Osteocyte (in vitro differentiated cells): ENCODE measurements at regions not wholly inside any gene's neighbourhood (a gene's known extent, or its start where the extent isn't known, plus 50 kb on each side); places are given as distances from the start of the nearest gene placed in this dataset.
"Not testable (repeated sequence)": the region's sequence is repeated elsewhere in the genome, so short reads cannot be mapped to it uniquely, and the experiment has no call there.

Experiments used
- DNase-seq: peaks from one replicate; pipeline ENCODE4 v3.0.0; 2021; ENCODE audit warnings: mixed read lengths; ENCODE audit not compliant: unreplicated experiment; ENCODE audit errors: extremely low spot score
- H3K27ac Mint-ChIP-seq: one replicate; pipeline ENCODE4 v1.8.0; 2021; ENCODE audit warnings: mild to moderate bottlenecking, mixed read lengths; ENCODE audit not compliant: unreplicated experiment
- H3K27me3 Mint-ChIP-seq: one replicate; pipeline ENCODE4 v1.8.0; 2021; ENCODE audit warnings: mixed read lengths; ENCODE audit not compliant: unreplicated experiment
- H3K36me3 Mint-ChIP-seq: one replicate; pipeline ENCODE4 v1.8.0; 2021; ENCODE audit warnings: mixed read lengths; ENCODE audit not compliant: unreplicated experiment
- H3K4me1 Mint-ChIP-seq: one replicate; pipeline ENCODE4 v1.8.0; 2021; ENCODE audit warnings: mixed read lengths; ENCODE audit not compliant: unreplicated experiment
- H3K4me3 Mint-ChIP-seq: one replicate; pipeline ENCODE4 v1.8.0; 2021; ENCODE audit warnings: mild to moderate bottlenecking, moderate library complexity, mixed read lengths; ENCODE audit not compliant: unreplicated experiment
- H3K9me3 Mint-ChIP-seq: one replicate; pipeline ENCODE4 v1.8.0; 2021; ENCODE audit warnings: mixed read lengths; ENCODE audit not compliant: unreplicated experiment
- CTCF ChIP-seq: fragments of 200-600 bp; sonication (generic); IDR thresholded peaks from 2 replicates; pipeline ENCODE4 v1.5.0; 2021; ENCODE audit warnings: antibody characterized with exemption, mild to moderate bottlenecking, moderate library complexity

GRCh38 chr1:191788551-191788950 lies 369.7 kb upstream of the RGS18 start:
- H3K4me3 Mint-ChIP-seq: no peak overlapping the region
- H3K9me3 Mint-ChIP-seq: no peaks in the 10 kb centered on the region
- H3K36me3 Mint-ChIP-seq: no peaks in the 10 kb centered on the region
- no peak for DNase-seq
- H3K27me3 Mint-ChIP-seq: no peaks in the 10 kb centered on the region
- H3K27ac Mint-ChIP-seq: no peak overlapping the region
- H3K4me1 Mint-ChIP-seq: peaks cover 2% of the 10 kb centered on the region
- no peak for TF ChIP-seq CTCF

DNA sequence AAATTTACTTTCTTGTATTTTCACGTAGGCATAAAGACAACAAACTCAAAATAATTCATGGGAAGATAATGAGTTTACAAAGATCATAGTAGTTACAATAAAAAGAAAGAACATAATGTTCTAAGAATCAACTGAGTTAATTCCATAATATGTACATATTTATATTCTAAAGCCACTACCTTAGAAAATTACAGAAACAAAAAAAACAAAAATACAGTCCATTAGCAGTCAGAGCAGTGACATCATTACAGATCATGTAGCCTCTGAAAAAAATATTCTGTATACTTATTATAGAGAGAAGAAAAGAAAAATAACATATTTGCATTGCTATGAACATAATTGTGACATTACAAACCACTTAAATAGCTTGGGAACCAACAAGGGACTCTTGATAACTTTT lies 360.1 kb upstream of the RGS18 start:
- H3K36me3 Mint-ChIP-seq: no peaks in the 10 kb centered on the region
- no peaks in the 10 kb centered on the region for H3K27me3 Mint-ChIP-seq
- TF ChIP-seq CTCF: no peak
- DNase-seq: no peak
- H3K27ac Mint-ChIP-seq: no peak overlapping the region
- no peak overlapping the region for H3K4me3 Mint-ChIP-seq
- H3K9me3 Mint-ChIP-seq: no peaks in the 10 kb centered on the region
- peaks cover 3% of the 10 kb centered on the region for H3K4me1 Mint-ChIP-seq

GRCh38 chr1:191804311-191804710 lies 354.0 kb upstream of the RGS18 start:
- H3K27me3 Mint-ChIP-seq: no peaks in the 10 kb centered on the region
- no peak for TF ChIP-seq CTCF
- no peak overlapping the region for H3K27ac Mint-ChIP-seq
- no peaks in the 10 kb centered on the region for H3K36me3 Mint-ChIP-seq
- no peak for DNase-seq
- H3K9me3 Mint-ChIP-seq: no peaks in the 10 kb centered on the region
- H3K4me3 Mint-ChIP-seq: no peak overlapping the region
- H3K4me1 Mint-ChIP-seq: no peaks in the 10 kb centered on the region

- H3K27me3 Mint-ChIP-seq, H3K4me3 Mint-ChIP-seq, H3K36me3 Mint-ChIP-seq, H3K4me1 Mint-ChIP-seq, DNase-seq, H3K27ac Mint-ChIP-seq: not testable (repeated sequence)
- peaks cover 19% of the 10 kb centered on the region for H3K9me3 Mint-ChIP-seq
Measured at GRCh38 chr1:191813593-191813992, 344.7 kb upstream of the RGS18 start.

- H3K9me3 Mint-ChIP-seq: peaks cover 12% of the 10 kb centered on the region
Measured at GRCh38 chr1:191818198-191818597, 340.1 kb upstream of the RGS18 start.

More at GRCh38 chr1:191818198-191818597, 340.1 kb upstream of the RGS18 start:
- TF ChIP-seq CTCF: no peak
- Mint-ChIP-seq H3K4me1 (no peaks in the 10 kb centered on the region), H3K4me3 (no peak overlapping the region), H3K27me3 (no peaks in the 10 kb centered on the region), H3K27ac (no peak overlapping the region), H3K36me3 (peaks cover 2% of the 10 kb centered on the region)
- no peak for DNase-seq
